ENCODE measurements at regions not wholly inside any gene's neighbourhood (a gene's known extent, or its start where the extent isn't known, plus 50 kb on each side); places are given as distances from the start of the nearest gene placed in this dataset.

GRCh38 chr2:57550912-57551311 is 495.7 kb upstream of the VRK2 start:
- Histone ChIP-seq H3K27ac (ENCODE audit: low read depth, low read length) (no peak overlapping the region), H4K91ac (replicated peaks; ENCODE audit: insufficient read length, low read length) (no peak overlapping the region), H3K18ac (ENCODE audit: extremely low read depth, low read length) (no peak overlapping the region), H3K4me2 (ENCODE audit: insufficient read depth in 1 of 2, low read depth in 2 of 2, low read length in 2 of 2) (no peak overlapping the region), H3K56ac (replicated peaks; ENCODE audit: insufficient read length, low read depth, low read length) (no peak overlapping the region), H2BK120ac (replicated peaks; ENCODE audit: low read depth, low read length) (no peak overlapping the region), H3K79me2 (ENCODE audit: control insufficient read depth in 1 of 2, insufficient read depth in 2 of 2, low read length in 2 of 2) (no peaks in the 10 kb centered on the region), H4K20me1 (replicated peaks in 1 of 2; ENCODE audit: control insufficient read depth in 1 of 2, insufficient read depth in 2 of 2, low read length in 2 of 2) (no peaks in the 10 kb centered on the region), H3K14ac (ENCODE audit: insufficient read length) (no peak overlapping the region), H3K4ac (replicated peaks; ENCODE audit: insufficient read length, low read depth, low read length) (no peak overlapping the region), H4K5ac (ENCODE audit: insufficient read length, low read depth, low read length) (no peak overlapping the region), H2BK12ac (ENCODE audit: low read depth, low read length) (no peak overlapping the region), H3K27me3 (replicated peaks in 1 of 4; ENCODE audit: control insufficient read depth in 3 of 4, extremely low read depth in 1 of 4, insufficient read depth in 3 of 4, low read length in 3 of 4) (no peaks in the 10 kb centered on the region), H3K9ac (replicated peaks in 1 of 4; ENCODE audit: extremely low read depth in 1 of 4, low read depth in 3 of 4, low read length in 3 of 4) (no peak overlapping the region), H3K23ac (ENCODE audit: insufficient read length) (no peak overlapping the region), H4K8ac (ENCODE audit: extremely low read depth, insufficient read depth, low read length) (no peak overlapping the region), H3K4me1 (replicated peaks in 1 of 4; ENCODE audit: control insufficient read depth in 3 of 4, insufficient read depth in 4 of 4, low read length in 3 of 4) (peaks cover 0 to 3% (median 0%) of the 10 kb centered on the region in 4 experiments; a peak in 2 of 7 replicates), H3K79me1 (ENCODE audit: low read depth, low read length) (no peaks in the 10 kb centered on the region), H2BK20ac (ENCODE audit: low read length) (no peak overlapping the region), H3K23me2 (ENCODE audit: low read depth, low read length) (no peaks in the 10 kb centered on the region), H2BK15ac (ENCODE audit: low read length) (no peak overlapping the region), H2AFZ (ENCODE audit: low read length) (no peak overlapping the region), H2BK5ac (ENCODE audit: low read depth, low read length) (no peak overlapping the region), H3K9me3 (ENCODE audit: insufficient read depth in 2 of 2, low read depth in 1 of 2, low read length in 1 of 2) (peaks cover 0 to 10% of the 10 kb centered on the region in 2 experiments; a peak in 1 of 4 replicates), H2AK5ac (ENCODE audit: low read depth, low read length) (no peak overlapping the region), H3K4me3 (ENCODE audit: extremely low read depth in 1 of 4, insufficient read depth in 2 of 4, low read depth in 3 of 4, low read length in 4 of 4) (no peak overlapping the region), H3K36me3 (ENCODE audit: control insufficient read depth in 2 of 4, insufficient read depth in 4 of 4, low read length in 3 of 4) (no peaks in the 10 kb centered on the region)
- no peak for DNase-seq (ENCODE audit: low read depth in 1 of 2, low spot score in 2 of 2)
- POLR2A ChIA-PET (ENCODE audit: partially characterized antibody), result no interaction called here
- WGBS, 2 experiments (ENCODE audit: extremely low coverage in 1 of 2, insufficient coverage in 1 of 2, insufficient read length in 1 of 2, insufficient replicate concordance in 2 of 2, low coverage in 1 of 2, low lambda C conversion rate in 2 of 2, missing lambda C conversion rate in 1 of 2), result 72% methylated on average over 2 of the region's 2 CpGs; no CpG with 5 or more reads in 1 of the 2 experiments
- CTCF ChIA-PET (ENCODE audit: partially characterized antibody), result no interaction called here
- FAIRE-seq, result no peak
- TF ChIP-seq E2F6 (IDR thresholded peaks at IDR 0.05) (no peak), CREB1 (IDR thresholded peaks at IDR 0.05) (no peak), SP1 (IDR thresholded peaks at IDR 0.05; ENCODE audit: low read depth, low read length) (no peak), TEAD4 (IDR thresholded peaks at IDR 0.05; ENCODE audit: low read depth, low read length) (no peak), GTF2F1 (IDR thresholded peaks at IDR 0.05; ENCODE audit: borderline replicate concordance, low read depth, low read length) (no peak), SAP30 (IDR thresholded peaks at IDR 0.05; ENCODE audit: insufficient read depth, insufficient replicate concordance, low read length) (no peak), CEBPB (IDR thresholded peaks at IDR 0.05; ENCODE audit: low read depth, low read length) (no peak), POLR2AphosphoS5 (IDR thresholded peaks at IDR 0.05; ENCODE audit: low read depth, low read length) (no peak), POLR2A (IDR thresholded peaks at IDR 0.05; ENCODE audit: control extremely low read depth in 1 of 2, low read depth in 2 of 2, low read length in 2 of 2) (no peak), TAF7 (optimal IDR thresholded peaks at IDR 0.05; ENCODE audit: borderline replicate concordance, low read depth, low read length) (no peak), KDM1A (IDR thresholded peaks at IDR 0.05; ENCODE audit: borderline replicate concordance, low read length) (no peak), SIRT6 (IDR thresholded peaks at IDR 0.05; ENCODE audit: low read length) (no peak), TCF12 (IDR thresholded peaks at IDR 0.05; ENCODE audit: low read depth, low read length) (no peak), PHF8 (conservative IDR thresholded peaks at IDR 0.05; ENCODE audit: low read depth, low read length) (no peak), JUN (IDR thresholded peaks at IDR 0.05; ENCODE audit: low read depth, low read length) (no peak)

Data from H1 (cell line).